Upper lobe of left lung (tissue), 6 donors: ENCODE measurements at regions not wholly inside any gene's neighbourhood (a gene's known extent, or its start where the extent isn't known, plus 50 kb on each side); places are given as distances from the start of the nearest gene placed in this dataset.

Experiments
- ATAC-seq, 2 donors: fragments of 200-7000 bp; cut with Tn5 transposase; one replicate each; pipeline ENCODE4 v1.9.1; 2022; ENCODE audit warnings: mild to moderate bottlenecking in 2 of 2, moderate library complexity in 2 of 2; ENCODE audit not compliant: low FRiP score in 2 of 2
- DNase-seq, 2 donors: peaks; one replicate each; pipeline ENCODE4 v3.0.0-alpha.2; 2019 to 2020
- H3K27ac ChIP-seq, 4 donors: fragments of 200-600 bp; sonication (generic); one replicate each; pipeline ENCODE4 v1.5.1; 2016 to 2019
- H3K27me3 ChIP-seq, 4 donors: fragments of 200-600 bp; sonication (generic); one replicate each; pipeline ENCODE4 v1.5.1; 2017 to 2019
- H3K36me3 ChIP-seq, 4 donors: fragments of 200-600 bp; sonication (generic); one replicate each; pipeline ENCODE4 v1.5.1; 2016 to 2019
- H3K4me1 ChIP-seq, 4 donors: fragments of 200-600 bp; sonication (generic); one replicate each; pipeline ENCODE4 v1.5.1; 2018 to 2019
- H3K4me3 ChIP-seq, 4 donors: fragments of 200-600 bp; sonication (generic); one replicate each; pipeline ENCODE4 v1.5.1; 2017 to 2019; ENCODE audit warnings: mild to moderate bottlenecking in 2 of 4, moderate library complexity in 1 of 4
- H3K9me3 ChIP-seq, 4 donors: fragments of 200-600 bp; sonication (generic); one replicate each; pipeline ENCODE4 v1.5.1; 2018 to 2019
- EP300 ChIP-seq, 4 donors: sonication (generic); formaldehyde crosslinking; IDR thresholded peaks; one replicate each; pipeline ENCODE4 v1.5.1; 2017; ENCODE audit warnings: antibody characterized with exemption in 4 of 4, control low read depth in 2 of 4
- POLR2A ChIP-seq, 4 donors: fragments of 450-650 bp; IDR thresholded peaks; one replicate each; pipeline ENCODE4 v1.5.1; 2016 to 2017; ENCODE audit warnings: antibody characterized with exemption in 4 of 4, mild to moderate bottlenecking in 2 of 4
- POLR2AphosphoS5 ChIP-seq, 2 donors: sonication (generic); formaldehyde crosslinking; IDR thresholded peaks; one replicate each; pipeline ENCODE4 v1.5.1; 2017; ENCODE audit warnings: antibody characterized with exemption in 2 of 2
- WGBS, 2 donors: methylation state at CpG; one replicate each; pipeline ENCODE4 v1.1.5; 2017 to 2018; 5-methylcytosine and 5-hydroxymethylcytosine counted together
- TF ChIP-seq, protein P1 (sequence below), 6 experiments: fragments of 450-650 bp in 4 of 6; fragments of 200-600 bp in 2 of 6; sonication (generic) in 2 of 6; IDR thresholded peaks; one replicate each; pipeline ENCODE4 v1.5.1; 2016 to 2019; ENCODE audit warnings: antibody characterized with exemption in 6 of 6
- donor health status: DM: no; HTN: no; CAD: no; lungs with moderate emphysema.
- donor health status: DM: no; HTN: yes; CAD: no; lungs with severe emphysema.

DNA sequence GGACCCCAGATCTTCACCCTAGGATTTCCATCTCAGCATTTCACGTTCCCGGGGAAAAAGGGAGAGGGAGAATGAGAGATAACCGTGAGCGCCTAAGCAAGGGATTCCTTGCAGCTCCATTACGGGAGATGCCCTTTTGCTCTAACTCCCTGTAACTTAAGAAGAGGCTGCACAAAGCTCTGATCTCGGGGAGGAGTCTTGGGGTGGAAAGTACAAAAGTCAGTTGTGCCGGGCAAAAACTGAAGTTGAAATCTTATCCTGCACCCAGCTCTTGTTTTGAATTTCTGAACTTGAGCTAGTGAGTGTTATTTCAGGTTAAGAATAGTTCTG, 256.4 kb upstream of the SOX21 start:
- peaks cover 2 to 22% (median 13%) of the 10 kb centered on the region in 4 donors for H3K27me3 ChIP-seq
- 22 to 28% methylated on average over 7 of the region's 7 CpGs for WGBS, 2 donors
- ATAC-seq, result peak in 1 of 2 donors; percentile 11
- no peak for DNase-seq
- no peaks in the 10 kb centered on the region for H3K36me3 ChIP-seq
- H3K9me3 ChIP-seq, result no peaks in the 10 kb centered on the region
- H3K4me3 ChIP-seq, result peak overlapping the region in 1 of 4 donors; percentile 39
- no peak overlapping the region for H3K27ac ChIP-seq
- TF ChIP-seq POLR2AphosphoS5 (IDR thresholded peaks at IDR 0.05) (no peak), EP300 (IDR thresholded peaks at IDR 0.05) (no peak)
- TF ChIP-seq, protein P1, sequence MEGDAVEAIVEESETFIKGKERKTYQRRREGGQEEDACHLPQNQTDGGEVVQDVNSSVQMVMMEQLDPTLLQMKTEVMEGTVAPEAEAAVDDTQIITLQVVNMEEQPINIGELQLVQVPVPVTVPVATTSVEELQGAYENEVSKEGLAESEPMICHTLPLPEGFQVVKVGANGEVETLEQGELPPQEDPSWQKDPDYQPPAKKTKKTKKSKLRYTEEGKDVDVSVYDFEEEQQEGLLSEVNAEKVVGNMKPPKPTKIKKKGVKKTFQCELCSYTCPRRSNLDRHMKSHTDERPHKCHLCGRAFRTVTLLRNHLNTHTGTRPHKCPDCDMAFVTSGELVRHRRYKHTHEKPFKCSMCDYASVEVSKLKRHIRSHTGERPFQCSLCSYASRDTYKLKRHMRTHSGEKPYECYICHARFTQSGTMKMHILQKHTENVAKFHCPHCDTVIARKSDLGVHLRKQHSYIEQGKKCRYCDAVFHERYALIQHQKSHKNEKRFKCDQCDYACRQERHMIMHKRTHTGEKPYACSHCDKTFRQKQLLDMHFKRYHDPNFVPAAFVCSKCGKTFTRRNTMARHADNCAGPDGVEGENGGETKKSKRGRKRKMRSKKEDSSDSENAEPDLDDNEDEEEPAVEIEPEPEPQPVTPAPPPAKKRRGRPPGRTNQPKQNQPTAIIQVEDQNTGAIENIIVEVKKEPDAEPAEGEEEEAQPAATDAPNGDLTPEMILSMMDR (IDR thresholded peaks at IDR 0.05), result no peak
- H3K4me1 ChIP-seq, result peaks cover 12 to 16% (median 14%) of the 10 kb centered on the region in 4 donors

DNA sequence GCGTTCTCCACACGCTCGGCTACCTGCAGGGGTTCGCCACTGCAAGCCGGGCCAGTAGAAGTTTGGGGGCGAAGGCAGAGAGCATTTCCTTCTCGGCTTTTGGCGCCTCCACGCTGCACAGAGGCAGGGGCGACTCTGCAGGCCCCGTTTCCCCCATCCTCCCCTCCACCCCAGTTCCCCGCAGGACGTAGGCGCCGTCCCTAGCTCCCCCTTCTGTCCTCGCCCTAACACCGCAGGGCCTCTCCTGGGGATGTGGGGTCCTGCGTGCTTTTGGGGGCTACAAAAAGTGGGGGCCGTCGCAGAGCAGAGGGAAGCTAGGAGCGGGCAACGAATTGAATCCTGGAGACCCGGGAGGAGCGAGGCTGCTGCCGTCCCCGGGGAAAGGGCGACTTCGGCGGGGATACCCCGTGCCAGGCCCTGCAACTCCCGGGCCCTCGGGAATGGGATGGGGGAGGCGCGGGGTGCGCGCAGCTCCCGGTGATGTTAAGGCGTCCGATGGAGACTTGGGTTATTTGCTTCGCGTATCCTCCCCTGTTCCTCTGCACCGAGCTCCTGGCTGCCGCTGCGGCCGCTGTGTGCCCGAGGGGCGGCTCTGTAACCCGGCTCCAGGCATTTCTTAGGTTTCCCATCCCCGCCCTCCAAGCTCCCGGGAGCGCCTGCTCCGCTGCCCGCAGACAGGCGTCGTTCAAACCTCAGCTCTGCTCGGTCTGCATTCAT, 255.9 kb upstream of the SOX21 start:
- WGBS, 2 donors, result 0 to 3% methylated on average over 5 to 51 of the region's 56 CpGs
- peak overlapping the region in 3 of 4 donors; percentile 31 to 39 (median 37) for H3K4me3 ChIP-seq
- H3K36me3 ChIP-seq, result no peaks in the 10 kb centered on the region
- TF ChIP-seq POLR2AphosphoS5 (IDR thresholded peaks at IDR 0.05) (no peak), EP300 (IDR thresholded peaks at IDR 0.05) (no peak), POLR2A (IDR thresholded peaks at IDR 0.05) (no peak)
- TF ChIP-seq, protein P1 (IDR thresholded peaks at IDR 0.05), result no peak
- DNase-seq (peak in 1 of 2 donors; percentile 84), ATAC-seq (peak; percentile 37 to 39)
- H3K9me3 ChIP-seq, result no peaks in the 10 kb centered on the region
- no peak overlapping the region for H3K27ac ChIP-seq
- peaks cover 2 to 22% (median 13%) of the 10 kb centered on the region in 4 donors for H3K27me3 ChIP-seq
- peaks cover 12 to 16% (median 14%) of the 10 kb centered on the region in 4 donors for H3K4me1 ChIP-seq

DNA sequence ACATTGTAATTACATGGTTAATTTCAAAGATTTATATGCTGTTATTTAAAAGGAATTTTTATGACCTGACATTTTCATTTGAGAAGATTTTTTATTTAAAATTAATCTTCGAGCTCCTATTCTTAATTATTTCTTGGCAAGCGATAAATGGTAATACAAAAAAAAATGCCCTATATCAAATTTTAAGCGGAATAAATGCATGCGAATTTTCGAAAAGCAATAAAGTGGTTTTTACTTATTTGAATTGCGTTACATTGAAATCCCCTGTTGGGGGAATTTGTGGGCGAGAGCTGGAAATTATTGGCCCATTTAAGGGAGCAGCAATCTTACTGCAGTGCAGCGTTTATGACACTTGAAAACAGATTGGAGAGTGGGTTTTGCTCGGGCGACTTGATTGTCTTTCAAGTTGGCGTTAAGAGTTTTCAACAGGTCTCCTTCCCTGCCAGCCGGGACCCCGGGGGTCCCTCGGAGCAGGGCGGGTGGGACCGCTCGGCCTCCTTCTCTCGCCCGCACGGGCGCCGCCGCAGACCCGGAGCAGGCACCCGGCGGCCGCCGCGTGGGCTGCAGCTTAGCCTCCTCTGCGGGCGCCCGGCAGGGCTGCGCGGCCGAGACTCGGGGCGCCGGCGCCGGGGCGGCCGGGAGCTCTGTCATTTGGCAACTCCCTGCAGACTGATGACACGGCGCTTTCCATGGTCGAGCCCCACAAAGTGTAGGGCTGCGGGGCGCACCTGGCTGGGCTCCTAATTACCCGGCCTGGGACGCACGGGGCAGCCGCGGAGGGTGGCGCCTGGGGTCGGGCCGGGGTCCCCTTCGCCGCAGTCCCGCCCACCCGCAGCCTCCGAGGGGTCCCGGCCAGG, 255.1 kb upstream of the SOX21 start:
- peaks cover 12 to 16% (median 14%) of the 10 kb centered on the region in 4 donors for H3K4me1 ChIP-seq
- H3K27ac ChIP-seq, result no peak overlapping the region
- 6 to 16% methylated on average over 11 to 48 of the region's 61 CpGs for WGBS, 2 donors
- peaks cover 2 to 22% (median 13%) of the 10 kb centered on the region in 4 donors for H3K27me3 ChIP-seq
- peak in 1 of 2 donors; percentile 62 for ATAC-seq
- DNase-seq, result peak in 1 of 2 donors; percentile 87
- H3K9me3 ChIP-seq, result no peaks in the 10 kb centered on the region
- TF ChIP-seq POLR2AphosphoS5 (IDR thresholded peaks at IDR 0.05), result no peak
- TF ChIP-seq, protein P1 (IDR thresholded peaks at IDR 0.05), result peak in 1 of 6 experiments; percentile 13
- peak overlapping the region in 3 of 4 donors; percentile 31 to 39 (median 37) for H3K4me3 ChIP-seq
- no peaks in the 10 kb centered on the region for H3K36me3 ChIP-seq

DNA sequence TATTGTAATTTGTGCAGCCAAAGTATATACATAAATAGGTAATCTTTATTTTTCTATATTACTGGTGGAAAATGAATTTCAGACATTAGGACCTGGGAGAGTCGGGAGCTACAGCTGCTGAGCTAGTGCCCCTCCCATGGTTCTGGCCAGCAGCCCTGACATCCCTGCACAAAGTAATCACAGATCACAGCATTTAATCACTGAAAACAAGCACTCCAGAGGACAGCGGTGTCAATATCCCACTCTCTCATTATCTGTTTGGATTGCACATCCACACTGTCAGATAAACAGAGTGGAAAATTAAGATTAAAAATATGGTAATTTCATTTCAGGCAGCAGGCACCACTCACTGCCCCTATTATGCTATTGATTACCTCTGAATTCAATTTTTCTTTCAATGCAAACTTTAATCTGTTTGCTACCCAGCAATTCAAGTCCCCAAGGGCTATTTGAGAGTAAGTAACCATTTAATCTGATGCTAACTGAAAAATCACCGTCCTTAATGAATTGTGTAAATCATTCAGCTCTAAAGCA, 254.1 kb upstream of the SOX21 start:
- Histone ChIP-seq H3K27me3 (peaks cover 2 to 22% (median 13%) of the 10 kb centered on the region in 4 donors), H3K9me3 (no peaks in the 10 kb centered on the region), H3K4me3 (no peak overlapping the region), H3K36me3 (no peaks in the 10 kb centered on the region), H3K4me1 (peaks cover 12 to 16% (median 14%) of the 10 kb centered on the region in 4 donors), H3K27ac (no peak overlapping the region)
- TF ChIP-seq POLR2A (IDR thresholded peaks at IDR 0.05), result no peak
- TF ChIP-seq, protein P1 (IDR thresholded peaks at IDR 0.05), result no peak
- TF ChIP-seq EP300 (IDR thresholded peaks at IDR 0.05), result no peak
- TF ChIP-seq POLR2AphosphoS5 (IDR thresholded peaks at IDR 0.05), result no peak
- ATAC-seq (no peak), DNase-seq (no peak)
- 35 to 49% methylated on average over 3 of the region's 3 CpGs for WGBS, 2 donors
